Peyer's patch (tissue), 4 donors: ENCODE measurements at regions not wholly inside any gene's neighbourhood (a gene's known extent, or its start where the extent isn't known, plus 50 kb on each side); places are given as distances from the start of the nearest gene placed in this dataset.

ENCODE experiments used
- CTCF ChIP-seq, 6 experiments: fragments of 450-650 bp in 4 of 6; fragments of 200-600 bp in 2 of 6; sonication (generic) in 1 of 6; IDR thresholded peaks; one replicate each; pipeline ENCODE4 v1.5.1; 2017 to 2019; ENCODE audit warnings: antibody characterized with exemption in 6 of 6, mild to moderate bottlenecking in 3 of 6, moderate library complexity in 1 of 6
- POLR2A ChIP-seq, 2 donors: fragments of 450-650 bp; IDR thresholded peaks; one replicate each; pipeline ENCODE4 v1.5.1; 2017; ENCODE audit warnings: antibody characterized with exemption in 2 of 2, mild to moderate bottlenecking in 2 of 2, moderate library complexity in 2 of 2

DNA sequence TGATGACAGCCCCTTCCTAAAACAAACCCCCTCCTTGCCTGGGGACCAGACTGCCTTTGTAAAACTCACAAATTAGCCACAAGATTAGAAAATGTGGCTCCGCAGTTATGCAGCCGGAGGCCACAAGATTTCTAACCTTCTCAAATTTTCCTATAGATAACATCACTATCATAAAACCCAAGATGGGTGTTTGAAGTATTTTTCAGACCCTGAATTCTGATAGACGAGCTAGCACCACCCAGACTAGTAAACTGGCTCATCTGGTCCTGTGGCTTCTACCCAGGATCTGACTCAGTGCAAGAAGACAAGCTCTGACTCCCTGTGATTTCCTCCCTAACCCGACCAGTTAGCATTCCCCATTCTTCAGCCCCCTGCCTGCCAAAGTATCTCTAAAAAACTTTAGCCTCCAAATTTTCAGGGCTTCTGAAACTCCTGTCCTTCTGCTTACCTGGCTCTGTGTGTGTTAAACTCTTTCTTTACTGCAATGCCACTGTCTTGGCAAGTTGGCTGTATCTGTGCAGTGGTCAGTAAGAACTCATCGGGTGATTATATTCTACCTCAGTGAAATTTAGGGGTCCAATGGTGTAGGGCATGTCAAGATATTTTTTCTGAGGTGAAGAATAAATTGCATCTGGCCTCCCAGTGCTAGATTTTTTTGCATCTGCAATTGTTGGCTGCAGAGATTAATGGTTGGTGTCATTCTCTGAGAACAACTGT, 102.1 kb downstream of the S1PR1 start:
- TF ChIP-seq CTCF (IDR thresholded peaks at IDR 0.05) = no peak
- TF ChIP-seq POLR2A (IDR thresholded peaks at IDR 0.05) = no peak
